ENCODE measurements at regions not wholly inside any gene's neighbourhood (a gene's known extent, or its start where the extent isn't known, plus 50 kb on each side); places are given as distances from the start of the nearest gene placed in this dataset.

- H3K27ac ChIP-seq (ENCODE audit: low read length), result no peak overlapping the region
Observed at GRCh38 chr14:100384819-100385813, 62.0 kb downstream of the SLC25A47 start.

GRCh38 chr14:100386121-100386520, 63.0 kb downstream of the SLC25A47 start:
- Histone ChIP-seq H4K20me1 (ENCODE audit: insufficient read depth, low read length) (no peaks in the 10 kb centered on the region), H3K4me3 (ENCODE audit: low read length) (no peak overlapping the region), H3K27ac (ENCODE audit: low read length) (no peak overlapping the region), H3K27me3 (ENCODE audit: low read depth, low read length) (no peaks in the 10 kb centered on the region), H3K4me2 (ENCODE audit: low read length) (no peak overlapping the region), H3K79me2 (ENCODE audit: low read length) (no peaks in the 10 kb centered on the region), H3K9me3 (ENCODE audit: insufficient read depth, low read length) (no peaks in the 10 kb centered on the region), H3K4me1 (ENCODE audit: low read length) (peaks cover 8% of the 10 kb centered on the region), H3K36me3 (replicated peaks; ENCODE audit: low read depth, low read length) (no peaks in the 10 kb centered on the region), H2AFZ (ENCODE audit: low read depth, low read length) (no peak overlapping the region), H3K9ac (ENCODE audit: low read length) (no peak overlapping the region)
- TF ChIP-seq, protein P1, sequence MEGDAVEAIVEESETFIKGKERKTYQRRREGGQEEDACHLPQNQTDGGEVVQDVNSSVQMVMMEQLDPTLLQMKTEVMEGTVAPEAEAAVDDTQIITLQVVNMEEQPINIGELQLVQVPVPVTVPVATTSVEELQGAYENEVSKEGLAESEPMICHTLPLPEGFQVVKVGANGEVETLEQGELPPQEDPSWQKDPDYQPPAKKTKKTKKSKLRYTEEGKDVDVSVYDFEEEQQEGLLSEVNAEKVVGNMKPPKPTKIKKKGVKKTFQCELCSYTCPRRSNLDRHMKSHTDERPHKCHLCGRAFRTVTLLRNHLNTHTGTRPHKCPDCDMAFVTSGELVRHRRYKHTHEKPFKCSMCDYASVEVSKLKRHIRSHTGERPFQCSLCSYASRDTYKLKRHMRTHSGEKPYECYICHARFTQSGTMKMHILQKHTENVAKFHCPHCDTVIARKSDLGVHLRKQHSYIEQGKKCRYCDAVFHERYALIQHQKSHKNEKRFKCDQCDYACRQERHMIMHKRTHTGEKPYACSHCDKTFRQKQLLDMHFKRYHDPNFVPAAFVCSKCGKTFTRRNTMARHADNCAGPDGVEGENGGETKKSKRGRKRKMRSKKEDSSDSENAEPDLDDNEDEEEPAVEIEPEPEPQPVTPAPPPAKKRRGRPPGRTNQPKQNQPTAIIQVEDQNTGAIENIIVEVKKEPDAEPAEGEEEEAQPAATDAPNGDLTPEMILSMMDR (IDR thresholded peaks at IDR 0.05; ENCODE audit: low read depth, low read length), result no peak
- TF ChIP-seq EZH2phosphoT487 (IDR thresholded peaks at IDR 0.05; ENCODE audit: low read depth), result no peak

More at GRCh38 chr14:100384819-100385813, 62.0 kb downstream of the SLC25A47 start:
- Histone ChIP-seq H3K27me3 (ENCODE audit: low read depth, low read length) (no peaks in the 10 kb centered on the region), H3K9ac (ENCODE audit: low read length) (no peak overlapping the region), H3K4me1 (ENCODE audit: low read length) (peaks cover 8% of the 10 kb centered on the region), H2AFZ (ENCODE audit: low read depth, low read length) (no peak overlapping the region), H3K4me3 (ENCODE audit: low read length) (no peak overlapping the region), H4K20me1 (ENCODE audit: insufficient read depth, low read length) (no peaks in the 10 kb centered on the region), H3K36me3 (replicated peaks; ENCODE audit: low read depth, low read length) (no peaks in the 10 kb centered on the region), H3K4me2 (ENCODE audit: low read length) (no peak overlapping the region), H3K9me3 (ENCODE audit: insufficient read depth, low read length) (no peaks in the 10 kb centered on the region), H3K79me2 (ENCODE audit: low read length) (no peaks in the 10 kb centered on the region)
- TF ChIP-seq, protein P1 (IDR thresholded peaks at IDR 0.05; ENCODE audit: low read depth, low read length), result peak; percentile 75
- no peak for TF ChIP-seq EZH2phosphoT487 (IDR thresholded peaks at IDR 0.05; ENCODE audit: low read depth)

DNA sequence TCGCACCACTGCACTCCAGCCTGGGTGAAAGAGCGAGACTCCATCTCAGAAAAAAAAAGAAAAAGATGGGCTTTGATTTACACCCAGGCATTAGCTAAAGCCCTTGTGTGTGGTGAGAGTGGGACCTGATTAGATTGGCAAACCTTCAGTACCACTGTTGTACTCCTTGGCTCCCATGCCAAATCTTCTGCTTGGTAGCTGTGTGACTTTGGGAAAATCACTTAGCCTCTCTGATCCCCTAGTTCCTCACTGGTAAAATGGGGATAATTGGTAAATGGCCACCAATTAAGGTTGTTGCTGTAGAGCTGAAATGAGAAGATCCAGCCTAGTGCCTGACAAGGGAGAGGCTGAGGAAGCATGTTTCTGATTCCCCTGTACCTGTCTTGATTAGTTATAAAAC, 63.7 kb downstream of the SLC25A47 start:
- H3K4me2 ChIP-seq (ENCODE audit: low read length), result no peak overlapping the region
- no peaks in the 10 kb centered on the region for H3K9me3 ChIP-seq (ENCODE audit: insufficient read depth, low read length)
- no peak overlapping the region for H3K27ac ChIP-seq (ENCODE audit: low read length)
- TF ChIP-seq, protein P1 (IDR thresholded peaks at IDR 0.05; ENCODE audit: low read depth, low read length), result no peak
- no peak for TF ChIP-seq EZH2phosphoT487 (IDR thresholded peaks at IDR 0.05; ENCODE audit: low read depth)
- H3K27me3 ChIP-seq (ENCODE audit: low read depth, low read length), result no peaks in the 10 kb centered on the region
- H4K20me1 ChIP-seq (ENCODE audit: insufficient read depth, low read length), result no peaks in the 10 kb centered on the region
- H3K4me1 ChIP-seq (ENCODE audit: low read length), result peaks cover 8% of the 10 kb centered on the region
- H3K79me2 ChIP-seq (ENCODE audit: low read length), result no peaks in the 10 kb centered on the region
- no peaks in the 10 kb centered on the region for H3K36me3 ChIP-seq (replicated peaks; ENCODE audit: low read depth, low read length)
- no peak overlapping the region for H3K4me3 ChIP-seq (ENCODE audit: low read length)
- H3K9ac ChIP-seq (ENCODE audit: low read length), result no peak overlapping the region
- H2AFZ ChIP-seq (ENCODE audit: low read depth, low read length), result no peak overlapping the region

GRCh38 chr14:100387450-100387849, 64.3 kb downstream of the SLC25A47 start:
- Histone ChIP-seq H3K4me1 (ENCODE audit: low read length) (peaks cover 8% of the 10 kb centered on the region), H3K36me3 (replicated peaks; ENCODE audit: low read depth, low read length) (no peaks in the 10 kb centered on the region), H3K4me3 (ENCODE audit: low read length) (no peak overlapping the region), H3K27ac (ENCODE audit: low read length) (no peak overlapping the region), H3K27me3 (ENCODE audit: low read depth, low read length) (no peaks in the 10 kb centered on the region), H2AFZ (ENCODE audit: low read depth, low read length) (no peak overlapping the region), H3K4me2 (ENCODE audit: low read length) (no peak overlapping the region), H4K20me1 (ENCODE audit: insufficient read depth, low read length) (no peaks in the 10 kb centered on the region), H3K9ac (ENCODE audit: low read length) (no peak overlapping the region), H3K9me3 (ENCODE audit: insufficient read depth, low read length) (no peaks in the 10 kb centered on the region), H3K79me2 (ENCODE audit: low read length) (no peaks in the 10 kb centered on the region)
- TF ChIP-seq, protein P1 (IDR thresholded peaks at IDR 0.05; ENCODE audit: low read depth, low read length), result no peak
- TF ChIP-seq EZH2phosphoT487 (IDR thresholded peaks at IDR 0.05; ENCODE audit: low read depth), result no peak

Measured in OCI-LY3 (cell line).